Vagina (tissue), 2 donors: ENCODE measurements at regions not wholly inside any gene's neighbourhood (a gene's known extent, or its start where the extent isn't known, plus 50 kb on each side); places are given as distances from the start of the nearest gene placed in this dataset.
A peak's percentile ranks its signal among the peaks of the same experiment; 100 is the strongest.

Source experiments
- DNase-seq, 2 donors: peaks; one replicate each; pipeline ENCODE4 v3.0.0-alpha.2; 2017; ENCODE audit errors: extremely low spot score in 2 of 2
- H3K27ac ChIP-seq: fragments of 200-600 bp; sonication (generic); one replicate; pipeline ENCODE4 v1.5.1; 2019
- H3K27me3 ChIP-seq: fragments of 200-600 bp; sonication (generic); one replicate; pipeline ENCODE4 v1.5.1; 2019
- H3K36me3 ChIP-seq, 2 donors: fragments of 200-600 bp; sonication (generic); one replicate each; pipeline ENCODE4 v1.5.1; 2017 to 2019
- H3K4me1 ChIP-seq: fragments of 200-600 bp; sonication (generic); one replicate; pipeline ENCODE4 v1.5.1; 2019
- H3K4me3 ChIP-seq, 2 donors: fragments of 200-600 bp; sonication (generic); 1 replicate in 1 of 2; 2 replicates in 1 of 2; pipeline ENCODE4 v1.5.1; 2016 to 2019
- H3K9me3 ChIP-seq: fragments of 200-600 bp; sonication (generic); one replicate; pipeline ENCODE4 v1.5.1; 2019
- CTCF ChIP-seq, 3 experiments: fragments of 450-650 bp in 2 of 3; fragments of 200-600 bp in 1 of 3; sonication (generic) in 1 of 3; IDR thresholded peaks; one replicate each; pipeline ENCODE4 v1.5.1; 2017 to 2019; ENCODE audit warnings: antibody characterized with exemption in 3 of 3, mild to moderate bottlenecking in 2 of 3, moderate library complexity in 2 of 3
- POLR2A ChIP-seq, 2 donors: fragments of 450-650 bp; IDR thresholded peaks; one replicate each; pipeline ENCODE4 v1.6.1; 2017; ENCODE audit warnings: antibody characterized with exemption in 2 of 2, mild to moderate bottlenecking in 2 of 2, moderate library complexity in 2 of 2
- POLR2AphosphoS5 ChIP-seq, 2 donors: sonication (generic); formaldehyde crosslinking; IDR thresholded peaks; one replicate each; pipeline ENCODE4 v1.9.0; 2017; ENCODE audit warnings: antibody characterized with exemption in 2 of 2, mild to moderate bottlenecking in 2 of 2, low read depth in 1 of 2; ENCODE audit not compliant: insufficient read depth in 1 of 2
- intact Hi-C: fragments of 100-400 bp; cut with DNase I; formaldehyde crosslinking; loops from one replicate; pipeline ENCODE4 v1.15.1; 2023

GRCh38 chr22:49687786-49688515 is 139.7 kb downstream of the BRD1 start:
- Histone ChIP-seq H3K4me1 (no peaks in the 10 kb centered on the region), H3K27me3 (no peaks in the 10 kb centered on the region), H3K36me3 (no peaks in the 10 kb centered on the region), H3K4me3 (no peak overlapping the region), H3K9me3 (no peaks in the 10 kb centered on the region), H3K27ac (no peak overlapping the region)
- peak in 1 of 2 donors; percentile 93 for DNase-seq
- intact Hi-C loops: no loop called here
- TF ChIP-seq CTCF (IDR thresholded peaks at IDR 0.05): no peak

- Histone ChIP-seq H3K27ac (no peak overlapping the region), H3K36me3 (no peaks in the 10 kb centered on the region), H3K27me3 (no peaks in the 10 kb centered on the region), H3K9me3 (no peaks in the 10 kb centered on the region), H3K4me1 (no peaks in the 10 kb centered on the region), H3K4me3 (no peak overlapping the region)
- DNase-seq: no peak
- intact Hi-C loops: no loop called here
- TF ChIP-seq POLR2A (IDR thresholded peaks at IDR 0.05) (no peak), POLR2AphosphoS5 (IDR thresholded peaks at IDR 0.05; ENCODE audit: insufficient read depth in 1 of 2, low read depth in 1 of 2) (no peak), CTCF (IDR thresholded peaks at IDR 0.05) (no peak)
Observed at GRCh38 chr22:49687333-49687732, 140.3 kb downstream of the BRD1 start.

GRCh38 chr22:49686495-49687219 is 141.0 kb downstream of the BRD1 start:
- Histone ChIP-seq H3K36me3 (no peaks in the 10 kb centered on the region), H3K27me3 (no peaks in the 10 kb centered on the region), H3K4me3 (no peak overlapping the region), H3K4me1 (no peaks in the 10 kb centered on the region), H3K9me3 (no peaks in the 10 kb centered on the region), H3K27ac (no peak overlapping the region)
- intact Hi-C loops: no loop called here
- peak in 1 of 2 donors; percentile 94 for DNase-seq
- TF ChIP-seq CTCF (IDR thresholded peaks at IDR 0.05) (no peak), POLR2A (IDR thresholded peaks at IDR 0.05) (no peak), POLR2AphosphoS5 (IDR thresholded peaks at IDR 0.05; ENCODE audit: insufficient read depth in 1 of 2, low read depth in 1 of 2) (no peak)

DNA sequence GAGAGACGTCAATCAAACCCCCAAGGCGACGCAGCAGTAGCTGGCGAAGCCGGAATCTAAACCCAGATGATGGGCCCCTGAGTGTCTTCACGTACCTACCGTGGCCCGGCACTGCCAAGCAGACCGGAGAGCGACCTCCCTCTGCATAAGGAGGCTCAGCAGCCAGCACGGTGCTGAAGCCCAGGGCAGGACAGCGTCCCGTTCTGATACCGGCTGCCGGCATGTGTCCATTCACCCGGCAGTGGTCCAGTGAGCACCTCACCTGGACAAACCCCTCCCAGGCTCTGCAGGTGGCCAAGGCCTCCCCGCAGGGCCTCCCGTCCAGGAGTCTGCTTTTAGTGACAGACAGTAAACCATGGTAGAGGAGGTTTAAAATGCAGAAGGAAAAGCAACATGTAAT is 142.0 kb downstream of the BRD1 start:
- intact Hi-C loops: no loop called here
- Histone ChIP-seq H3K4me3 (no peak overlapping the region), H3K36me3 (no peaks in the 10 kb centered on the region), H3K27ac (no peak overlapping the region), H3K27me3 (no peaks in the 10 kb centered on the region), H3K9me3 (no peaks in the 10 kb centered on the region), H3K4me1 (no peaks in the 10 kb centered on the region)
- no peak for TF ChIP-seq CTCF (IDR thresholded peaks at IDR 0.05)
- no peak for TF ChIP-seq POLR2A (IDR thresholded peaks at IDR 0.05)
- no peak for TF ChIP-seq POLR2AphosphoS5 (IDR thresholded peaks at IDR 0.05; ENCODE audit: insufficient read depth in 1 of 2, low read depth in 1 of 2)
- DNase-seq: peak in 1 of 2 donors; percentile 85

- no peaks in the 10 kb centered on the region for H3K9me3 ChIP-seq
- no peaks in the 10 kb centered on the region for H3K27me3 ChIP-seq
- intact Hi-C loops: no loop called here
- no peak overlapping the region for H3K27ac ChIP-seq
- H3K4me3 ChIP-seq: no peak overlapping the region
- TF ChIP-seq POLR2AphosphoS5 (IDR thresholded peaks at IDR 0.05; ENCODE audit: insufficient read depth in 1 of 2, low read depth in 1 of 2) (no peak), POLR2A (IDR thresholded peaks at IDR 0.05) (no peak), CTCF (IDR thresholded peaks at IDR 0.05) (no peak)
- no peak for DNase-seq
- H3K4me1 ChIP-seq: no peaks in the 10 kb centered on the region
- H3K36me3 ChIP-seq: no peaks in the 10 kb centered on the region
Observed at GRCh38 chr22:49685116-49685515, 142.6 kb downstream of the BRD1 start.
